HG02610 (cell line): ENCODE measurements at regions not wholly inside any gene's neighbourhood (a gene's known extent, or its start where the extent isn't known, plus 50 kb on each side); places are given as distances from the start of the nearest gene placed in this dataset.
"Not testable (repeated sequence)": the region's sequence is repeated elsewhere in the genome, so short reads cannot be mapped to it uniquely, and the experiment has no call there.

ENCODE experiments used
- ATAC-seq: cut with Tn5 transposase; IDR thresholded peaks from one replicate; pipeline ENCODE4 v1.9.1; 2021; ENCODE audit warnings: mild to moderate bottlenecking, moderate library complexity; ENCODE audit not compliant: unreplicated experiment

GRCh38 chr5:34261020-34261419 is 218.0 kb upstream of the C1QTNF3 start:
- not testable (repeated sequence) for ATAC-seq

GRCh38 chr5:34266151-34266550 is 223.1 kb upstream of the C1QTNF3 start:
- not testable (repeated sequence) for ATAC-seq

GRCh38 chr5:34296759-34297158 is 253.7 kb upstream of the C1QTNF3 start:
- not testable (repeated sequence) for ATAC-seq

- not testable (repeated sequence) for ATAC-seq
These were observed 286.2 kb upstream of the C1QTNF3 start for GRCh38 chr5:34329201-34329600.

- not testable (repeated sequence) for ATAC-seq
These were observed 286.6 kb upstream of the C1QTNF3 start for GRCh38 chr5:34329611-34330108.

GRCh38 chr5:34331928-34332454 is 289.0 kb upstream of the C1QTNF3 start:
- ATAC-seq = not testable (repeated sequence)

GRCh38 chr5:34339408-34340001 is 296.5 kb upstream of the C1QTNF3 start:
- ATAC-seq = not testable (repeated sequence)

DNA sequence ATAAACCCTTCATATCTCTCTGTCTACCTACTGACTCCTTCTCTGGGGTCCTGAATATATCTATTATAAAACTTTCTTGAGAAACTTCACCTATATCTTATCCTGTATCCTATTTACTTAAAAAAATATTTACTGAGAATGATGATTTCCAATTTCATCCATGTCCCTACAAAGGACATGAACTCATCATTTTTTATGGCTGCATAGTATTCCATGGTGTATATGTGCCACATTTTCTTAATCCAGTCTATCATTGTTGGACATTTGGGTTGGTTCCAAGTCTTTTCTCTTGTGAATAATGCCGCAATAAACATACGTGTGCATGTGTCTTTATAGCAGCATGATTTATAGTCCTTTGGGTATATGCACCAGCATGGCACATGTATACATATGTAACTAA is 301.7 kb upstream of the RAI14 start:
- not testable (repeated sequence) for ATAC-seq

GRCh38 chr5:34371417-34371816 is 284.7 kb upstream of the RAI14 start:
- not testable (repeated sequence) for ATAC-seq

GRCh38 chr5:34371817-34372216 is 284.3 kb upstream of the RAI14 start:
- not testable (repeated sequence) for ATAC-seq

DNA sequence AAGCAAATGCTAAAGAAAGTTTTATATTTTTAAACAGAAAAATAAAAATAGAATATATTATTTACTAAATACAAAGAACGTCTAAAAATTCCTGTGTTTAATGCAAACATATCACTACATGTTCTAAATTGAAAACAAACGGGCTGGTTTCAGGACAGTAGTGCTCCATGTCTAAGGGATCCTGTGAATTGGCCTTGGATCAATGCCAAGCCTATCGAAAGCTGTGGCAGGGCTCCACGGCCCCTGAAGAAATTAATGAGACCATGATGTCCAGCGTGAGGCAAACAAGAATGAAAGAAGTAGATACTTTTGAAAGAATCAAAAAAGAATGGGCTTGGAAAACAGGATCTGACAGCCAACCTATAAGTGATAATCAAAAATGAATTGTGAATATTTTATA is 283.4 kb upstream of the RAI14 start:
- ATAC-seq = not testable (repeated sequence)

DNA sequence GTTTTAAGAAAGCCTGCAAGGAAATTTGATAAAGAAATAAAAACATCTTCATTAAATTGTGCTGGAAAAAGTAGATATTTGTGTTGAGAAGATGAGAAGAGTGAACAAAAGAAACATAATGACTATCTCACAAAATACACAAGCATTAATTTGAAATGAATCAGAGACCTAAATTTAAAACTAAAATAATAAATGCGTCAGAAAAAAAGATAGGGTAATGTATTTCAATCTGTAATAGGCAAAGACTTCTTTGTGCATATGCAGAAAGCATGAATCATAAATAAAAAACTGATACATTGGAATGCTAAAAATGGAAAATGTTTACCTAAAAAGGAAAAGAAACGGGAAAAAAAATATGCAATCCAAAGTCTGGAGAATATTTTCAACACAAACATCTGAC is 278.5 kb upstream of the RAI14 start:
- not testable (repeated sequence) for ATAC-seq

DNA sequence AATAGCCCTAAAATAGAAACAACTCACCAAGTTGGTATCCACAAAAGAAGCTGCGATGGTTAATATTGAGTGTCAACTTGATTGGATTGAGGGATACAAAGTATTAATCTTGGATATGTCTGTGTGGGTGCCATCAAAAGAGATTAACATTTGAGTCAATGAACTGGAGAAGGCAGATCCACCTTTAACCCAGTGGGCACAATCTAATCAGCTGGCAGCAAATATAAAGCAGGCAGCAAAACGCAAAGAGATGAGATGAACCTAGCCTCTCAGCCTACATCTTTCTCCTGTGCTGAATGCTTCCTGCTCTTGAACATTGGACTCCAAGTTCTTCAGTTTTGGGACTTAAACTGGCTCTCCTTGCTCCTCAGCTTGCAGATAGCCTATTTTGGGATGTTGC is 277.6 kb upstream of the RAI14 start:
- not testable (repeated sequence) for ATAC-seq

- not testable (repeated sequence) for ATAC-seq
These were observed 267.4 kb upstream of the RAI14 start for GRCh38 chr5:34388754-34389153.

GRCh38 chr5:34409373-34409772 is 246.8 kb upstream of the RAI14 start:
- ATAC-seq = no peak

DNA sequence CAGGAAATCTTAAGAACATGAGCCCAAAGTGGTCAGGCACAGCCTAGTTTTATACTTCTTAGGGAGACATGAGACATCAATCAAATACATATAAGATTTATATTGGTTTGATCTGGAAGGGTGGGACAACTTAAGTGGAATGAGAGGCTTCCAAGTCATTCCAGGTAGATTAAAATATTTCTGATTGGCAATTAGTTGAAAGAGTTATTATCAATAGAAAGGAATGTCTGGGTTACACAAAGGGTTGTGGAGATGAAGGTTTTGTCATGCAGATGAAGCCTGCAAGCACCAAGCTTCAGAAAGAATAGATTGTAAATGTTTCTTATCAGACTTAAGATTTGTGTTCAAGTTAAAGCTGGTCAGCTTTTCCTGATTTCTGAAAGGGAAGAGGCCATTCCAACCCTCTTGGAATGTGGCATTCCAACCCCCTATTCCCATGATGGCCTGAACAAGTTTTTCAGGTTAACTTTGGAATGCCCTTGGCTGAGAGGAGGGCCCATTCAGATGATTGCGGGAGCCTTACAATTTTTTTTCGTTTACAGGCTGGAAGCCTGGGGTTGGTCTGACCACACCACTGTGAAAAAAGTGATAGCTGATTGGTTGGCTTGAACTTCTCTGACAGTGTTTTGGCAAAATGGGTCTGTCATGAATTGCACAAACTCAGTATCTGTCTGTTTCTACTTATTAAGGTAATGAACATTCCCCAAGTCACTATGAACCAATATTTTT is 245.6 kb upstream of the RAI14 start:
- ATAC-seq = no peak

DNA sequence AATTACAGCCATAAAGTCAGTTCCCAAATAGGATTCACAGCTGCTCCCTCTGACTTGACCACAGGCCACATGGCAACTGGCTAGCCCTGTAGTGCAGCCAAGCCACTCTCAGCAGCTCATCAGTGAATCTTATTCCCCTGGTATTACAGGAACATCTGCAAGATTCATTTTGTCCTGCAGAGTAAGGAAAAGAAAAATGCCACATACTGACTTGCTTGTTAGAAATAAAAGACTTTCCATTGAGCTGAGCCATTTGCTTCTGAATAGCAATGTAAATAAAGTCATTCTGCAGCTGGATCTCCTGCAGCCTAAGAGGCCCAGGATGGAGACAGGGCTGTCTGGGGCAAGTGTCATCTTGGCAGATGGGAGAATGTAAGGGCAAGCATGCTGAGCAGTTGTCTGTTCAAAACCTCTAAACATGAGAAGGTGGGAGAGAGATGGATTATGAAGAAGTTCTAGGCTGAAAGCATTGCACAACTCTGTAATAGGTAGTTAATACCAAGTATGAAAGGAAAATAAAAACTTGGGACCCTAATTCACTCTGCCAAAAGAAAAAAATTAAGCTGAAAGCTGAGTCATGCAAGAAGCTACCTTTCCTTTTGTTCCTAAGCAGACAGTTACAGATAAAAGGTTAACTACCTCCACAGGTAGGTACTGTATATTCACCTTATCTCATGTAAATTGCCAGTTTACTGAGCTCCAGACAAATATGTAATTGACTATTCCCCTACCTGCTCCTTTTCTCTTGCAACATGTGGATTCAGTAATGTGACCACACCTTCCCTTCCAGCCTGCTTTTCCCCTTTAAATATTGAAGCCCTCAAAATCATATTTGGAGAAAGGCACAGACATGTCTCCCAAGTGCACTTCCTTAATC is 244.4 kb upstream of the RAI14 start:
- no peak for ATAC-seq

- no peak for ATAC-seq
These were observed 243.4 kb upstream of the RAI14 start for GRCh38 chr5:34412736-34413135.

- ATAC-seq = peak; percentile 90
These were observed 240.4 kb upstream of the RAI14 start for GRCh38 chr5:34415559-34416198.

GRCh38 chr5:34416501-34417008 is 239.6 kb upstream of the RAI14 start:
- ATAC-seq = no peak
